Activated CD8-positive, alpha-beta T cell treated with anti-CD3 and anti-CD28 coated beads for 36 hours (primary cell): ENCODE measurements at regions not wholly inside any gene's neighbourhood (a gene's known extent, or its start where the extent isn't known, plus 50 kb on each side); places are given as distances from the start of the nearest gene placed in this dataset.
"Not testable (repeated sequence)": the region's sequence is repeated elsewhere in the genome, so short reads cannot be mapped to it uniquely, and the experiment has no call there.

Experiments used
- ATAC-seq: fragments of 200-7000 bp; cut with Tn5 transposase; one replicate; pipeline ENCODE4 v1.10.0; 2021; ENCODE audit warnings: mild to moderate bottlenecking, moderate library complexity
- CTCF ChIA-PET: fragments of 350-600 bp; sonication (Branson Sonifier 250); formaldehyde crosslinking; loops from one replicate; lab custom pipeline; 2021; ENCODE audit warnings: antibody characterized with exemption; lab: Charles Lee
- POLR2A ChIA-PET: fragments of 350-600 bp; sonication (Branson Sonifier 250); formaldehyde crosslinking; loops from one replicate; lab custom pipeline; 2021; ENCODE audit warnings: antibody characterized with exemption; lab: Charles Lee
- DNase-seq: peaks from one replicate; pipeline ENCODE4 v3.0.0-alpha.2; 2020
- H3K27ac Mint-ChIP-seq: one replicate; pipeline ENCODE4 v1.8.0; 2021; ENCODE audit warnings: mild to moderate bottlenecking, mixed read lengths
- H3K27me3 Mint-ChIP-seq: one replicate; pipeline ENCODE4 v1.8.0; 2021; ENCODE audit warnings: mixed read lengths
- H3K36me3 Mint-ChIP-seq: one replicate; pipeline ENCODE4 v1.8.0; 2021; ENCODE audit warnings: low read depth, mixed read lengths
- H3K4me1 Mint-ChIP-seq: one replicate; pipeline ENCODE4 v1.8.0; 2021; ENCODE audit warnings: low read depth, mixed read lengths
- H3K4me3 Mint-ChIP-seq: one replicate; pipeline ENCODE4 v1.8.0; 2021; ENCODE audit warnings: mild to moderate bottlenecking, moderate library complexity, mixed read lengths
- H3K9me3 Mint-ChIP-seq: one replicate; pipeline ENCODE4 v1.8.0; 2021; ENCODE audit warnings: mixed read lengths
- intact Hi-C: fragments of 100-400 bp; cut with micrococcal nuclease; formaldehyde crosslinking; loops from one replicate; pipeline ENCODE4 v1.10.0; 2022
- TF ChIP-seq, protein P1 (sequence below): fragments of 200-600 bp; IDR thresholded peaks from one replicate; pipeline ENCODE4 v1.8.0; 2022; ENCODE audit warnings: antibody characterized with exemption, mild to moderate bottlenecking

GRCh38 chr11:104682206-104682605 is 216.1 kb downstream of the CASP12 start:
- Mint-ChIP-seq H3K36me3 (no peaks in the 10 kb centered on the region), H3K27ac (no peak overlapping the region), H3K27me3 (no peaks in the 10 kb centered on the region), H3K4me3 (no peak overlapping the region), H3K9me3 (no peaks in the 10 kb centered on the region), H3K4me1 (peaks cover 13% of the 10 kb centered on the region)
- ChIA-PET CTCF (interaction anchor here (0.6 to 1.2 kb wide), 2 partner anchors 10 to 118 kb away, joined by 3 read pairs; no protein-coding TSS in a partner anchor), POLR2A (no interaction called here)
- TF ChIP-seq, protein P1, sequence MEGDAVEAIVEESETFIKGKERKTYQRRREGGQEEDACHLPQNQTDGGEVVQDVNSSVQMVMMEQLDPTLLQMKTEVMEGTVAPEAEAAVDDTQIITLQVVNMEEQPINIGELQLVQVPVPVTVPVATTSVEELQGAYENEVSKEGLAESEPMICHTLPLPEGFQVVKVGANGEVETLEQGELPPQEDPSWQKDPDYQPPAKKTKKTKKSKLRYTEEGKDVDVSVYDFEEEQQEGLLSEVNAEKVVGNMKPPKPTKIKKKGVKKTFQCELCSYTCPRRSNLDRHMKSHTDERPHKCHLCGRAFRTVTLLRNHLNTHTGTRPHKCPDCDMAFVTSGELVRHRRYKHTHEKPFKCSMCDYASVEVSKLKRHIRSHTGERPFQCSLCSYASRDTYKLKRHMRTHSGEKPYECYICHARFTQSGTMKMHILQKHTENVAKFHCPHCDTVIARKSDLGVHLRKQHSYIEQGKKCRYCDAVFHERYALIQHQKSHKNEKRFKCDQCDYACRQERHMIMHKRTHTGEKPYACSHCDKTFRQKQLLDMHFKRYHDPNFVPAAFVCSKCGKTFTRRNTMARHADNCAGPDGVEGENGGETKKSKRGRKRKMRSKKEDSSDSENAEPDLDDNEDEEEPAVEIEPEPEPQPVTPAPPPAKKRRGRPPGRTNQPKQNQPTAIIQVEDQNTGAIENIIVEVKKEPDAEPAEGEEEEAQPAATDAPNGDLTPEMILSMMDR, result no peak
- ATAC-seq (no peak), DNase-seq (no peak)
- intact Hi-C loops, result no loop called here

- ChIA-PET POLR2A (no interaction called here), CTCF (interaction anchor here (1.5 kb wide), 1 partner anchor 21 kb away, joined by 3 read pairs; no protein-coding TSS in a partner anchor)
- Mint-ChIP-seq H3K9me3 (peaks cover 5% of the 10 kb centered on the region), H3K36me3 (no peaks in the 10 kb centered on the region), H3K4me1 (peaks cover 13% of the 10 kb centered on the region), H3K27me3 (no peaks in the 10 kb centered on the region), H3K27ac (no peak overlapping the region), H3K4me3 (no peak overlapping the region)
- DNase-seq (no peak), ATAC-seq (no peak)
- TF ChIP-seq, protein P1, result no peak
- intact Hi-C loops, result no loop called here
Measured at GRCh38 chr11:104679258-104679657, 219.0 kb downstream of the CASP12 start.

DNA sequence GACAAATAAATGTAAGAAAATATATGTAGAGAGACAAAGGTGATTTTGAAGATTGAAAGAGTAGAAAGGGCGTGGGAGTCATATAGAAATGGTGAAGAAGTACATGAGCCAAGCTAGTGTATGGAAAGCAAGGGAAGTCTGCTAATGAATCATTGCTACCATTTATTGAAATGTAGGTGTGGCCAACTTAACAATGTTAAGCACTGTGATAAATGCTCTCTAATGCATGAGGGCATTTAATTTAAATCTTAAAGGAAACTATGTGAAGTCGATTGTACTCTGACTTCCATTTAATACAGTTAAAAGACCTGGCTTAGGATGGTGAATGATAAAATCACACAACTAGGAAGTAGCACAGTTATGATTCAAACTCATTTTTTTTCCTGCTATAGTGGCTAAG is 219.9 kb downstream of the CASP12 start:
- ChIA-PET CTCF (no interaction called here), POLR2A (no interaction called here)
- ATAC-seq (no peak), DNase-seq (no peak)
- Mint-ChIP-seq H3K9me3 (peaks cover 5% of the 10 kb centered on the region), H3K27me3 (no peaks in the 10 kb centered on the region), H3K4me3 (no peak overlapping the region), H3K27ac (no peak overlapping the region), H3K4me1 (peaks cover 17% of the 10 kb centered on the region), H3K36me3 (no peaks in the 10 kb centered on the region)
- TF ChIP-seq, protein P1, result no peak
- intact Hi-C loops, result no loop called here

- H3K27ac Mint-ChIP-seq, H3K36me3 Mint-ChIP-seq, CTCF ChIA-PET, H3K27me3 Mint-ChIP-seq, H3K4me3 Mint-ChIP-seq, H3K9me3 Mint-ChIP-seq, ATAC-seq, POLR2A ChIA-PET, DNase-seq, intact Hi-C loops: not testable (repeated sequence)
- peaks cover 16% of the 10 kb centered on the region for H3K4me1 Mint-ChIP-seq
Measured at GRCh38 chr11:104677069-104677468, 221.2 kb downstream of the CASP12 start.

DNA sequence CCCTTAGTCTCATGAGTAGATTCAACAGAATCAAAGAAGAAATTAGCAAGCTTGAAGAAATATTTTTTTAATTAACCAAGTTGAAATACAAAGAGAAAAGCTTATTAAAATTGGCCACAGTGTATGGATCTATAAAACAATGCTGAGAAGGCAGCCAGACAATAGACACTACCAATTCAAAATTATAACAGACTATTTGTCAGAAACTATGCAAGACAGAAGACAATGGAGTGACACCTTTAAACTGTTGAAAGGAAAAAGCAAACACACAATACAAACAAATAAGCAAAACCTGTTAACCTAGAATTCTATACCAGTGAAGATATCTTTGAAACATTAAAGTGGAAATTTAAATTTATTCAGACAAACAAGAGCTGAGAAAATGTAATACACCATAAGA is 225.4 kb downstream of the CASP12 start:
- no peak overlapping the region for H3K27ac Mint-ChIP-seq
- DNase-seq (no peak), ATAC-seq (no peak)
- peaks cover 23% of the 10 kb centered on the region for H3K4me1 Mint-ChIP-seq
- TF ChIP-seq, protein P1, result no peak
- H3K4me3 Mint-ChIP-seq, result no peak overlapping the region
- ChIA-PET CTCF (interaction anchor here (1.1 to 1.7 kb wide), 2 partner anchors 9 to 10 kb away, joined by 3 to 5 read pairs; no protein-coding TSS in a partner anchor), POLR2A (interaction anchor here (0.6 kb wide), 1 partner anchor 143 kb away, joined by 3 read pairs; no protein-coding TSS in a partner anchor)
- intact Hi-C loops, result no loop called here
- peaks cover 5% of the 10 kb centered on the region for H3K9me3 Mint-ChIP-seq
- H3K36me3 Mint-ChIP-seq, result no peaks in the 10 kb centered on the region
- no peaks in the 10 kb centered on the region for H3K27me3 Mint-ChIP-seq
